ENCODE measurements at regions not wholly inside any gene's neighbourhood (a gene's known extent, or its start where the extent isn't known, plus 50 kb on each side); places are given as distances from the start of the nearest gene placed in this dataset.

GRCh38 chr5:10812218-10812617 is 51.2 kb upstream of the DAP start:
- TF ChIP-seq, protein P1, sequence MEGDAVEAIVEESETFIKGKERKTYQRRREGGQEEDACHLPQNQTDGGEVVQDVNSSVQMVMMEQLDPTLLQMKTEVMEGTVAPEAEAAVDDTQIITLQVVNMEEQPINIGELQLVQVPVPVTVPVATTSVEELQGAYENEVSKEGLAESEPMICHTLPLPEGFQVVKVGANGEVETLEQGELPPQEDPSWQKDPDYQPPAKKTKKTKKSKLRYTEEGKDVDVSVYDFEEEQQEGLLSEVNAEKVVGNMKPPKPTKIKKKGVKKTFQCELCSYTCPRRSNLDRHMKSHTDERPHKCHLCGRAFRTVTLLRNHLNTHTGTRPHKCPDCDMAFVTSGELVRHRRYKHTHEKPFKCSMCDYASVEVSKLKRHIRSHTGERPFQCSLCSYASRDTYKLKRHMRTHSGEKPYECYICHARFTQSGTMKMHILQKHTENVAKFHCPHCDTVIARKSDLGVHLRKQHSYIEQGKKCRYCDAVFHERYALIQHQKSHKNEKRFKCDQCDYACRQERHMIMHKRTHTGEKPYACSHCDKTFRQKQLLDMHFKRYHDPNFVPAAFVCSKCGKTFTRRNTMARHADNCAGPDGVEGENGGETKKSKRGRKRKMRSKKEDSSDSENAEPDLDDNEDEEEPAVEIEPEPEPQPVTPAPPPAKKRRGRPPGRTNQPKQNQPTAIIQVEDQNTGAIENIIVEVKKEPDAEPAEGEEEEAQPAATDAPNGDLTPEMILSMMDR (IDR thresholded peaks at IDR 0.05; ENCODE audit: control insufficient read depth, insufficient read depth, low read depth, low read length, missing control alignments) = no peak
- H3K4me3 ChIP-seq (ENCODE audit: control insufficient read depth, low read depth, low read length) = no peak overlapping the region
- DNase-seq (ENCODE audit: low read depth) = no peak
